ENCODE measurements at regions not wholly inside any gene's neighbourhood (a gene's known extent, or its start where the extent isn't known, plus 50 kb on each side); places are given as distances from the start of the nearest gene placed in this dataset.

GRCh38 chr10:69692891-69693290 is 62.8 kb downstream of the FAM241B start:
- intact Hi-C loops (cut with DNase I; ENCODE audit: low total_unique reads), result no loop called here
- DNase-seq, result no peak
- WGBS, 5 donors, result 82 to 95% (median 89%) methylated on average over 6 of the region's 6 CpGs
- H3K27ac ChIP-seq, result no peak overlapping the region
- TF ChIP-seq CTCF (IDR thresholded peaks at IDR 0.05 in 8 of 11, conservative IDR thresholded peaks at IDR 0.05 in 3 of 11) (no peak), POLR2AphosphoS5 (IDR thresholded peaks at IDR 0.05) (no peak), POLR2A (IDR thresholded peaks at IDR 0.05) (no peak)
- no peaks in the 10 kb centered on the region for H3K4me1 ChIP-seq
- no peak overlapping the region for H3K4me3 ChIP-seq
- H3K36me3 ChIP-seq, result no peaks in the 10 kb centered on the region
- no peaks in the 10 kb centered on the region for H3K9me3 ChIP-seq
- H3K27me3 ChIP-seq (replicated peaks in 1 of 7), result peaks cover 0 to 15% (median 0%) of the 10 kb centered on the region in 7 donors

GRCh38 chr10:69693886-69694285 is 63.8 kb downstream of the FAM241B start:
- H3K27me3 ChIP-seq (replicated peaks in 1 of 7), result peaks cover 0 to 15% (median 0%) of the 10 kb centered on the region in 7 donors
- no peaks in the 10 kb centered on the region for H3K36me3 ChIP-seq
- DNase-seq, result no peak
- H3K4me1 ChIP-seq, result no peaks in the 10 kb centered on the region
- H3K9me3 ChIP-seq, result no peaks in the 10 kb centered on the region
- H3K27ac ChIP-seq, result no peak overlapping the region
- TF ChIP-seq POLR2A (IDR thresholded peaks at IDR 0.05) (no peak), CTCF (IDR thresholded peaks at IDR 0.05 in 8 of 11, conservative IDR thresholded peaks at IDR 0.05 in 3 of 11) (no peak), POLR2AphosphoS5 (IDR thresholded peaks at IDR 0.05) (no peak)
- no peak overlapping the region for H3K4me3 ChIP-seq
- intact Hi-C loops (cut with DNase I; ENCODE audit: low total_unique reads), result no loop called here

GRCh38 chr10:69696073-69696731 is 66.2 kb downstream of the FAM241B start:
- WGBS, 5 donors, result 65 to 75% (median 69%) methylated on average over 9 of the region's 9 CpGs

GRCh38 chr10:69697006-69697405 is 67.0 kb downstream of the FAM241B start:
- intact Hi-C loops (cut with DNase I; ENCODE audit: low total_unique reads), result no loop called here
- Histone ChIP-seq H3K4me3 (no peak overlapping the region), H3K27me3 (replicated peaks in 1 of 7) (peaks cover 0 to 33% (median 0%) of the 10 kb centered on the region in 7 donors)

More at GRCh38 chr10:69696073-69696731, 66.2 kb downstream of the FAM241B start:
- intact Hi-C loops (cut with DNase I; ENCODE audit: low total_unique reads), result no loop called here
- no peak for TF ChIP-seq POLR2A (IDR thresholded peaks at IDR 0.05)
- TF ChIP-seq CTCF (IDR thresholded peaks at IDR 0.05 in 8 of 11, conservative IDR thresholded peaks at IDR 0.05 in 3 of 11), result peak in 10 of 11 experiments; percentile 29 to 71 (median 46)
- Histone ChIP-seq H3K4me1 (no peaks in the 10 kb centered on the region), H3K27me3 (replicated peaks in 1 of 7) (peaks cover 0 to 25% (median 0%) of the 10 kb centered on the region in 7 donors), H3K4me3 (no peak overlapping the region), H3K36me3 (no peaks in the 10 kb centered on the region), H3K27ac (no peak overlapping the region), H3K9me3 (no peaks in the 10 kb centered on the region)
- DNase-seq, result no peak

More at GRCh38 chr10:69697006-69697405, 67.0 kb downstream of the FAM241B start:
- TF ChIP-seq CTCF (IDR thresholded peaks at IDR 0.05 in 8 of 11, conservative IDR thresholded peaks at IDR 0.05 in 3 of 11) (no peak), POLR2AphosphoS5 (IDR thresholded peaks at IDR 0.05) (no peak), POLR2A (IDR thresholded peaks at IDR 0.05) (no peak)
- no peaks in the 10 kb centered on the region for H3K36me3 ChIP-seq
- H3K9me3 ChIP-seq, result no peaks in the 10 kb centered on the region
- DNase-seq, result no peak
- no peaks in the 10 kb centered on the region for H3K4me1 ChIP-seq
- 50 to 82% (median 66%) methylated on average over 4 of the region's 4 CpGs for WGBS, 5 donors
- no peak overlapping the region for H3K27ac ChIP-seq
